Fibroblast of mammary gland (primary cell): ENCODE measurements at regions not wholly inside any gene's neighbourhood (a gene's known extent, or its start where the extent isn't known, plus 50 kb on each side); places are given as distances from the start of the nearest gene placed in this dataset.

Source experiments
- DNase-seq: peaks from one replicate; pipeline ENCODE4 v3.0.0-alpha.2; 2010; ENCODE audit warnings: low read depth
- H3K4me3 ChIP-seq: 2 replicates; pipeline ENCODE4 v1.5.1; 2011; ENCODE audit warnings: low read depth, mild to moderate bottlenecking, low read length, moderate library complexity; ENCODE audit not compliant: control insufficient read depth
- TF ChIP-seq, protein P1 (sequence below): conservative IDR thresholded peaks from 2 replicates; pipeline ENCODE4 v1.5.1; 2011; ENCODE audit warnings: low read depth, low read length, inconsistent platforms; ENCODE audit not compliant: control insufficient read depth, insufficient read depth

DNA sequence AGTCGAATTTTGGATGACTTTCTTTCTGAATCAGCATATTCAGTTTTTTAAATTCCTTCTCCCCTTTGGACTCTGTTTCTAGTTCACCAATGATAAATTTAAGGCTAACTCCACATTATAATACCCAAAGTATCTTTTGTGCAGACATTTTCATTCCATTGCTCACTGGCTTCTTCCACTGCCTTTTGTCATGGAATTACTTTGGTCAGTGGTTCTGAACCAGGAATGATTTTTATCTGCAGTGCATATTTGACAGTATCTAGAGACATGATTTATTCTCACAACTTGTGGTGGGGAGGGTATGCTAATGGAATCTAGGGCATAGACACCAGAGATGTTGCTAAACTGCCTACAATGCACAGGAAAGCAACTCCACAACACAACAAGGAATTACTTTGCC is 234.4 kb upstream of the PRKD1 start:
- no peak for DNase-seq
- TF ChIP-seq, protein P1, sequence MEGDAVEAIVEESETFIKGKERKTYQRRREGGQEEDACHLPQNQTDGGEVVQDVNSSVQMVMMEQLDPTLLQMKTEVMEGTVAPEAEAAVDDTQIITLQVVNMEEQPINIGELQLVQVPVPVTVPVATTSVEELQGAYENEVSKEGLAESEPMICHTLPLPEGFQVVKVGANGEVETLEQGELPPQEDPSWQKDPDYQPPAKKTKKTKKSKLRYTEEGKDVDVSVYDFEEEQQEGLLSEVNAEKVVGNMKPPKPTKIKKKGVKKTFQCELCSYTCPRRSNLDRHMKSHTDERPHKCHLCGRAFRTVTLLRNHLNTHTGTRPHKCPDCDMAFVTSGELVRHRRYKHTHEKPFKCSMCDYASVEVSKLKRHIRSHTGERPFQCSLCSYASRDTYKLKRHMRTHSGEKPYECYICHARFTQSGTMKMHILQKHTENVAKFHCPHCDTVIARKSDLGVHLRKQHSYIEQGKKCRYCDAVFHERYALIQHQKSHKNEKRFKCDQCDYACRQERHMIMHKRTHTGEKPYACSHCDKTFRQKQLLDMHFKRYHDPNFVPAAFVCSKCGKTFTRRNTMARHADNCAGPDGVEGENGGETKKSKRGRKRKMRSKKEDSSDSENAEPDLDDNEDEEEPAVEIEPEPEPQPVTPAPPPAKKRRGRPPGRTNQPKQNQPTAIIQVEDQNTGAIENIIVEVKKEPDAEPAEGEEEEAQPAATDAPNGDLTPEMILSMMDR: no peak
- H3K4me3 ChIP-seq: no peak overlapping the region

DNA sequence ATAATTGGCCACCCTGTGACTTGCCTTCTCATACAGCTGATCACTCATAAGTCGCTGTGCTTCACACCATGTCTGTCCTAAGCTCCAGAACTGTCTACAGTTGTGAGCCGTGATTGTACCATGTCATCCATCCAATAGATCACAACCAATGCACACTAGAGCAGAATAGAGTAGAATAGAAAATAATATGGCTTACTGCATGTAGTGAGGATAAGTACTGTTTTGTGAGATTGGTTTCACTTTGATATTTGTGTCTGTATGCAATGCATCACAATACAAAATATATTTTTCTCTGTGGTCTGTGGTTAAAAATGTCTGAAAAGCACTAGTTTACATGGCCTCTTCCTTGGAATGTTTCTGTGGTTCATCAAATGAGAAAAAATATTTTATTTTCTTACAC is 237.6 kb upstream of the PRKD1 start:
- DNase-seq: no peak
- TF ChIP-seq, protein P1: no peak
- no peak overlapping the region for H3K4me3 ChIP-seq

DNA sequence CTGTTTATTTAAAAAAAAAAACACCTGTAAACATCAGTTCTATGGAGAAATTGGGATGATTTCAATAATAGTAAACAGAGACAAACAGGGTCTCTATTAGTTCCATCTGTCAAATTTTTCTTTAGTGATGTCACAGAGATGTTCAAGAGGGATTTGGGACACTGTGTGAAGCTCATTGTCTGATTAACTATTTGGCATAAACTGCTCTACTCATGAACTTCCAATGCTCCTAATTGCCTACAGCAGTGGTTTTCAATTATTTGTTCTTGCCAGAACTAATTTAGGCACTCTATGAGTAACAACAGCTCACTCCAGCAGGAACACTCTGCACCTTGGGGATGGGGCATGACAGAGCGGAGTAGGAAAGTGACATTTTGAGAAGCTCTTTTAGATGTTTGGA is 250.1 kb upstream of the PRKD1 start:
- no peak overlapping the region for H3K4me3 ChIP-seq
- peak; percentile 79 for DNase-seq
- TF ChIP-seq, protein P1: no peak

DNA sequence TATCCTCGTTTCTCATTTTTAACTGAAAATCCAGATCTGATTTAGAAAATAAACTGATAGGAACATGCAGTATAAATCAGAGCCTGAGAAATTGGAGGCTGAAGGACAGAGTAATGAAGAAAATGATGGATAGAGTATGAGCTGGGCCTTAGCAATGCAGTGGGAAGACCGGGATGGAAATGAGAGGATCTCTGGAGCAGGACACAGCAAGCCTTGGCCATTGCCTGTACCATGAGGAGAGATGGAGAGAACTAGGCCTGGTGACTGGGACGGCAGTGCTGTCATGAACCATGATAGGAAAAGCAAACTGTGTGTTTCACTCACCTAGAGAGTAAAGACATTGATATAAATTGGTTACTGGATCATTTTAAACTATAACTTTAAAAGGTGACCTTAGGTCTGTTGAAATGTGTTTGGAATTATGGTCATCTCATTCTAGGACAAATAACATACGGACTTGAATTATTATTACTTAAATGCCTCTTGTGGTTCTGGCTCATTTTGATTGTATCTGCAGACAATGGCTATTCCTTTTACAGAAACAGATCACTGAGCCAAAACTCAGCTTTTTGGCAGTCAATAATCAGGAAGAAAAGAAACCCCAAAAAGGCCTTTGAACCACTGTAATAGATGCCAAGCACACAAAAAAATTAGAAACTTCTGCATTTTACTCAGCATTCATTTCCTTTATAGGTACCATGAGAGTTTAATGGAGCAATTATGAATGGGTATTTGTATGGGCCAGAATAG is 251.9 kb upstream of the PRKD1 start:
- H3K4me3 ChIP-seq: no peak overlapping the region
- DNase-seq: peak; percentile 30
- TF ChIP-seq, protein P1: no peak

DNA sequence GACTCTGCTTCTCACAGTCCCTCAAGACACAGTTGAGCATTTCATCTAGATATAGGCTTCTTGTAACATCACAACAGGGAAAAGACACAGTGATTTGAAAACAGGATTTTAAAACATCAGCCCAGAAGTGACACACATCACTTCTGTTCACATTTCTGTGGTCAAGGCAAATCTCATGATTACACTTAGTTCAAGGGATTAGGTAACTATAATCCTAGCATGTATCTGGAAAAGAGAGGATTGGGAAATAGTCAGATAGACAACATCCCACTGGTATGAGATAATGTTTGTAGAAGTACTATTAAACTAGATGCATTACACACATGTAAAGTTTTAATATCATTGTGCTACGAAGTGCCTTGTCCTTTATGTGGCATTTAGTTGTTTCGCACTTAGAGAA is 252.6 kb upstream of the PRKD1 start:
- TF ChIP-seq, protein P1: no peak
- H3K4me3 ChIP-seq: no peak overlapping the region
- peak; percentile 69 for DNase-seq

DNA sequence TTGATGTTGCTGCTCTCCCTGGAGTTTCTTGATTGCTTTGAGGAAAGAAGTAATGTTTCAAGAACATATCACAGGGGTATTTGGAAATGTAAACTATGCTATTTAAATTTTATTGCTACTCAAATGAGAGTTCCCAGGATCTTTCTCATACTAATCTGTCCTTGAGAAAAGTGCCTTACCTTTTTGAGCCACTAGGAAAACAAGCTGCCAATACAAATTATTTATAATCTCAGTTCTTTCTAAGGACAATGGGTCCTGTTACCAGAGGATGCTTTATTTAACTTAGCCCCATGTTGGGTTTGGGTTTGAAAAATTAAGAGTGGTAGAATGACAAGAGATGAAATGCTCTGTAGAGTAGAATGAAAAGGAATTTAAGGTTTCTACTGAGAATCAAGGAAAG is 258.2 kb upstream of the PRKD1 start:
- H3K4me3 ChIP-seq: no peak overlapping the region
- TF ChIP-seq, protein P1: peak; percentile 19
- DNase-seq: no peak
